ENCODE measurements at regions not wholly inside any gene's neighbourhood (a gene's known extent, or its start where the extent isn't known, plus 50 kb on each side); places are given as distances from the start of the nearest gene placed in this dataset.
A peak's percentile ranks its signal among the peaks of the same experiment; 100 is the strongest.

DNA sequence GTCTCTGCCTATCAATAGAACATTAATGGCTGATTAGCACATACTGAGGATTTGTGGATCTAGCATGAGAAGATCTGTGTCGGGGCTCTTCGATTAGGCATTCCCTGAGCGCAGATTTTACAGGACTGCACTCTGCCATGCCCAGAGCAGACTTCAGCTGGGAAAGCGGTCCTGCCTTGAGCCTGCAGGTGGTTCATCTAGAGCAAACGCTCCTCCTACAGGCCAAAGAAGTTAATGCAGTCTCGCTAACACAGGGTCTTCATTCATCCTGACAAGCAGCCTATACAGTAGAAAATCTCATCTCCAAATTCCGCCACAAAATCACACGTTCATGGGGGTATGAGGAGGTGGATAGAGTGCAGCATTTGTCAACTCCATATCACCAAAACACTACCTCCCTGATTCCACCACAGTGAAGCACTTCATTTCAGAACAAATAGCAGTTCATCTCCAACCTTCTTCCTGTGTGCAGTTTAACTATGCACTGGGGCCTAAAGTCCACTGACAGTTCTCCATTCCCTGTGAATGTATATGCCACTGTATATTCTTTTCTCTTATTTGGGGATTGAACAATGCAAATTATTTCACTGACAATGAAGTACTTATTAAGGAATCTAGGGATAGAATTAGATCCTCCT is 405.8 kb downstream of the IGSF11 start:
- Mint-ChIP-seq H3K27ac (no peak overlapping the region), H3K4me1 (ENCODE audit: low read depth) (no peaks in the 10 kb centered on the region), H3K4me3 (no peak overlapping the region), H3K36me3 (ENCODE audit: low read depth) (no peaks in the 10 kb centered on the region), H3K27me3 (ENCODE audit: insufficient read depth) (no peaks in the 10 kb centered on the region), H3K9me3 (peaks cover 38% of the 10 kb centered on the region)
- DNase-seq, result peak; percentile 5
- TF ChIP-seq, protein P1, sequence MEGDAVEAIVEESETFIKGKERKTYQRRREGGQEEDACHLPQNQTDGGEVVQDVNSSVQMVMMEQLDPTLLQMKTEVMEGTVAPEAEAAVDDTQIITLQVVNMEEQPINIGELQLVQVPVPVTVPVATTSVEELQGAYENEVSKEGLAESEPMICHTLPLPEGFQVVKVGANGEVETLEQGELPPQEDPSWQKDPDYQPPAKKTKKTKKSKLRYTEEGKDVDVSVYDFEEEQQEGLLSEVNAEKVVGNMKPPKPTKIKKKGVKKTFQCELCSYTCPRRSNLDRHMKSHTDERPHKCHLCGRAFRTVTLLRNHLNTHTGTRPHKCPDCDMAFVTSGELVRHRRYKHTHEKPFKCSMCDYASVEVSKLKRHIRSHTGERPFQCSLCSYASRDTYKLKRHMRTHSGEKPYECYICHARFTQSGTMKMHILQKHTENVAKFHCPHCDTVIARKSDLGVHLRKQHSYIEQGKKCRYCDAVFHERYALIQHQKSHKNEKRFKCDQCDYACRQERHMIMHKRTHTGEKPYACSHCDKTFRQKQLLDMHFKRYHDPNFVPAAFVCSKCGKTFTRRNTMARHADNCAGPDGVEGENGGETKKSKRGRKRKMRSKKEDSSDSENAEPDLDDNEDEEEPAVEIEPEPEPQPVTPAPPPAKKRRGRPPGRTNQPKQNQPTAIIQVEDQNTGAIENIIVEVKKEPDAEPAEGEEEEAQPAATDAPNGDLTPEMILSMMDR (IDR thresholded peaks at IDR 0.05), result peak; percentile 68

DNA sequence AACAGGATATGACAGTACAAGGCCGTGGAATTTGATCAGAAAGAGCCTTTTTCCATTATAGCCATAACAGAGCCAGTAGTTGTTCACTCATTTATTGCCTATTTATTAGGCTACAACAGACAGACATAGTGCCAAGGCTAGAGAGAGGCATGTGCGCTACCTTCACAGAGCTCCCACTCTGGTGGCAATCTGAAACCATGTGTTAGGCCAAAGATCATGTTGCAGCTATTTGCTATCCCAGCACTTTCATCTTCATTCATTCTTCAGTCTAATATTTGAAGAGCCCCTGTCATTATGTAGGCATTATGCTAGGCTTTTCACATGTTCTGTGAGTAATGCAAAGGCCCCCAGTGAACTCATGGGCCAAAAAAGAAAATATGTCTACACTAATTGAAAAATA is 404.8 kb downstream of the IGSF11 start:
- no peak for DNase-seq
- H3K9me3 Mint-ChIP-seq, result peaks cover 35% of the 10 kb centered on the region
- no peak overlapping the region for H3K4me3 Mint-ChIP-seq
- no peaks in the 10 kb centered on the region for H3K4me1 Mint-ChIP-seq (ENCODE audit: low read depth)
- no peaks in the 10 kb centered on the region for H3K27me3 Mint-ChIP-seq (ENCODE audit: insufficient read depth)
- TF ChIP-seq, protein P1 (IDR thresholded peaks at IDR 0.05), result no peak
- no peaks in the 10 kb centered on the region for H3K36me3 Mint-ChIP-seq (ENCODE audit: low read depth)
- no peak overlapping the region for H3K27ac Mint-ChIP-seq

DNA sequence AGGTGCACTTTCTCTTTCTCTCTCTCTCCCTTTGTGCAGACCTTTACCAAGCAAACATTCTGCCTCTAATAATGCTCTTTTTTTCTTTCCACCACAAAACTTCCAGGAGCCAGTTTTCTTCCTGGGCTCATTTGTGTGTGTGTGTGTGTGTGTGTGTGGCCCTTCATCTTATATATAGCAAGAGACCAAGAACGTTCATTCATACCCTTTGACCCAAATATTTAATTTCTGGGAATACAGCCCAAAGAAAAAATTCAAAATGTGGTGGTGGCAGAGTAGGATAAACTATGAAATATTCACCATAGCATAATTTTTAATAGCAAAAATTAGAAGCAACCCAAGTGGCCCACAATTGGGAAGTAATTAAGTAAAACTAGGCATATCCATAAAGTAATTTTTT is 398.9 kb downstream of the IGSF11 start:
- no peak for DNase-seq
- peaks cover 2% of the 10 kb centered on the region for H3K27me3 Mint-ChIP-seq (ENCODE audit: insufficient read depth)
- TF ChIP-seq, protein P1 (IDR thresholded peaks at IDR 0.05), result no peak
- peaks cover 59% of the 10 kb centered on the region for H3K9me3 Mint-ChIP-seq
- no peak overlapping the region for H3K27ac Mint-ChIP-seq
- H3K4me3 Mint-ChIP-seq, result no peak overlapping the region
- H3K36me3 Mint-ChIP-seq (ENCODE audit: low read depth), result peaks cover 5% of the 10 kb centered on the region; the same call in 1 of the 2 replicates
- H3K4me1 Mint-ChIP-seq (ENCODE audit: low read depth), result no peaks in the 10 kb centered on the region

DNA sequence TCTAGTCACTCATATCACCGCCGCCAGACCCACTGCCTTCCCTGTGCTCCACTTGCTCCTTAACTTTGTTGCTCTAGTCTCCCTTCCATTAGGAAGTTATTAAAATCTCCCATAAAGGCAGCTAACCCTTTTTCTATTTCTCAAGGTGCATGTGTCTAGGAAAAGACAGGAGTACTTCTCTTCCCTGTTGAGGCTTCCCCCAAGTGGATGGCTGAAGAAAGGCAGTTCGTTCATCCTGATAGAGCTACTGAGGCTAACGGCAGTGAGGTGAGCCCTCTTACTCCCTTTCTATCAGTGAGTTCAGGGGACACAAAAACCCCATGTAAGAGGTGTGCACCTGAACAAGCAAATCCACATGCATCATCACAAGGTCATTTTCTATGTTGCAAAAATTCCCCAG is 397.8 kb downstream of the IGSF11 start:
- Mint-ChIP-seq H3K27me3 (ENCODE audit: insufficient read depth) (peaks cover 2% of the 10 kb centered on the region), H3K4me1 (ENCODE audit: low read depth) (no peaks in the 10 kb centered on the region), H3K4me3 (no peak overlapping the region), H3K36me3 (ENCODE audit: low read depth) (peaks cover 5% of the 10 kb centered on the region; the same call in 1 of the 2 replicates), H3K9me3 (peaks cover 55% of the 10 kb centered on the region), H3K27ac (no peak overlapping the region)
- TF ChIP-seq, protein P1 (IDR thresholded peaks at IDR 0.05), result no peak
- no peak for DNase-seq

DNA sequence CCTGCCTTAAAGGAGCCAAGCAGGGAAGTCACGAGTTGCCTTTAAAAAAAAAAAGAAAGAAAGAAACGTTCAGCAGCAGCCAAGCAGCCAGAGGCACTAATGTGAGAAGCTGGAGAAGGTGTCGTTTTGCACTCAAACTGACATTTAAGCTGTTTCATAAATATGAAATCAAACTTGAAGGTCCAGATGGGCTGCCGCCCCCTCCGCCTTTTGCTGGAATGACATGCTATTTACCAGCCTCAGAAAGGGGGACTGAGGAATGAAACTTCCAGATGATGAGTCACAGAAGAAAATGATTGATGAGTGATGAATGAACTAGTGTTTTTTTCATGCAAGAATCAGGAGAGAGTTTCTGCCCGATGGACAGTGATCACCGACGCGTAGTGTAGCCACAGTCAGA is 396.8 kb downstream of the IGSF11 start:
- Mint-ChIP-seq H3K9me3 (peaks cover 62% of the 10 kb centered on the region), H3K27ac (no peak overlapping the region), H3K27me3 (ENCODE audit: insufficient read depth) (peaks cover 2% of the 10 kb centered on the region), H3K4me1 (ENCODE audit: low read depth) (no peaks in the 10 kb centered on the region), H3K4me3 (no peak overlapping the region), H3K36me3 (ENCODE audit: low read depth) (peaks cover 5% of the 10 kb centered on the region; the same call in 1 of the 2 replicates)
- TF ChIP-seq, protein P1 (IDR thresholded peaks at IDR 0.05), result no peak
- DNase-seq, result no peak
